Stimulated activated naive CD4-positive, alpha-beta T cell treated with Interleukin-2 at 50 U/mL for 16 hours (primary cell): ENCODE measurements at regions not wholly inside any gene's neighbourhood (a gene's known extent, or its start where the extent isn't known, plus 50 kb on each side); places are given as distances from the start of the nearest gene placed in this dataset.

Experiments
- DNase-seq: peaks from one replicate; lab custom pipeline; 2025; lab: John Stamatoyannopoulos, UW

DNA sequence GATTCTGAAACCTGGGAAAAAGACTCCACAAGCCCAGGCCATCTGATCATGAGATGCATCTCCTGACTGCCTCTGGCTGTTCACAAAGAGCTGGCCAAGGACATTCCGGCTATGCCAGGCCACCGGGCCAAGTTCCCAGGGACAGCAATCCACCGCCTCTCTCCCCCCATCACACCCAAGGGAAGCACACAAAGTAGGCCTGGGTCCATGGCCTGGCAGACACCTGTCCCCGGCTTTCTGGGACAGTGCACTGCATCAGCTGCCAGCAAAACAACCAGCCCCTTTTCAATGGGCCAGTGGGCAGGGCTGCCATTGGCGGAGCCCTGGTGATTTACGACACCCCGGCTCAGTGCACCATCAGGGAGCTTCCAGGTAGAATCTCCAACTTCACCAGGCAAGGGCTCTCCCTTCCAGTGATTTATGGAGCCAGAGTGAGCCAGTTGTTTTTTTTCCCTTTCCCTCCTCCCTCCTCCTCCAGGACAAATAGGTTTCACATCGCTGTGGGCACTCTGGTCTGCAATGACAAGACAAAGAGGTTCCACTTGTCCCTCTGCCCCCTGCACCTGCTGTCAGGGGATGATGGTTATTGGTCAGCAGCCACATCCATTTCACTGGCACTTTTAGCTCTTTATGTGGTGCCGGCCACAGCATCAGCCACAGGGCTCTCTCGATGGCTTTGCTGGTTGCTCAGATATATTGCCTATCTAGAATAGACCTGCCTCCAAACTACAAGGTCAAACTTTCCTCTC is 149.6 kb downstream of the SLC38A6 start:
- DNase-seq = no peak

- no peak for DNase-seq
Measured at GRCh38 chr14:61129168-61129745, 148.2 kb downstream of the SLC38A6 start.

GRCh38 chr14:61128382-61129167 is 147.5 kb downstream of the SLC38A6 start:
- no peak for DNase-seq

DNA sequence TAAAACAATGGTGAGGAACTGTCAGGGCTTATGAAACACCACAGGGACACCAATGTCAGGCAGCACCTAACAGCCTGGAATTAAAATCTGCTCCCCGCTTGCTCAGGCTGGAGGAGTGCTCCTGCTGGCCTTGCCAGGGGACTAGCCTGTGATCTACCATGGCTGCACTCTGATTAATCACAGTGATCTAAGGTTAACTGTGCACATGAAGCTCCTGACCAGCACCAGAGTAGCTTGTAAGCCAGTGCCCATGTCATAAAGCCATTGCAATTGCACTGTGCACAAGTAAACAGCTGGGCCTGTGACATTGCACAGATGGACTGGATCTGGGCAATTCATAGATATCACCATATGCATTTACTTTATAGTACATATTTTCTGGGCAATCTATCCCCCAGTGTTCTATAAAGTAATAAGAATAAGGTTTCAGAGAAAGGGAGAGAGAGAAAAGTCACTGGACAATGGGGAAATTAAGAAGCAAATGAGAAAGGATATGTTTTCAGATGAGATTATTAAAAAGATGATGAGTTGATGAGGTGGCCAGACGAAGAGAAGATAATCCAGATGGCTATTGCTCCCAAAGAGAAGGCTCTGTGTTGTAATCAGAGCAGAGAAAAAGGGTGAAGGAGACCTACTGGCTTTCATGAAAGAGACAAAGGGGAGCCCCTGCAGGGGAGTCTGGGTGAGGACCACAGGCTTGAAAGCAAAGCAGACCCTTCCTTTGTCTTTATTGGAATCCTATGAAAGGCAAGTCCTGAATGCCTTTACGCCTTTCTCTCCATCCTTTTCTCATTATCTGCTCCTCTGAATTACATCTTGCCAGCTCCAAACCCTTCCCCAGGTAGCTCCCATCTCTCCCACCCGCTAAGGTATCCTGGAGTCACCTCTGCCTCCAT is 145.8 kb downstream of the SLC38A6 start:
- DNase-seq = no peak

GRCh38 chr14:61125867-61126572 is 145.0 kb downstream of the SLC38A6 start:
- no peak for DNase-seq

DNA sequence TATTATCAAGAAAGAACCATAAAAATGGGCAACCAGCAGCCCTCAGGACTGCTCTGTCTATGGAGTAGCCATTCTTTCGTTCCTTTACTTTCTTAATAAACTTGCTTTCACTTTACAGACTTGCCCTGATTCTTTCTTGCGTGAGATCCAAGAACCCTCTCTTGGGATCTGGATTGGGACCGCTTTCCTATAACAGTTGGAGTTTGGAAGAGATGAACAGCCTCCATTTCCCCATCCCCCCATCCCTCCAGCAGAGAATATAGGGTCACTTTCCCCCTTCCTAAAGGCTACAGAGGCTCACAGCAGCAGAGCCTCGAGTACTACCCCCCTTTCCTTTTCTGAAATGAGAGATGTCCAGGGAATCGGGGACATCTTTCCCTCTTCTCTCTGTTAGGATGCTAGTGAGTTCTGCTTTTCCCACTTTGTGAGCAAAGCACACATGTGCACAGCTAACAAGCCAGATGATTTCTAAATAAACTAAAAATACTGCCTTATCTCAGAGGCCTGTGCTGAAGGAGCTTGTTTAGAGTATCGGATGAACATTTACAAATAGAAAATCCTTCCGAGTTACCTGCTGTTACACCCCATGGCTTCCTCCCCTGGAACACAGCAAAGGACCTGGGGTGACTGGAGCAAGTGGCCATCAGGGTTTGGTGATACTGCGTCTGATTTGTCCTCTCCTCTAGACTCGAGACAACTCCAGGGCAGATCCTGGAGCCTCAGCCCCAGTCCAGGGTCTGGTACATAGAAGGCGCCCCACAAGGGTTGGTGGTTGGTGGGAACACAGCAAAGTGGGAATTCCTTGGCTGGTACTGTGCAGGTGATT is 144.2 kb downstream of the SLC38A6 start:
- no peak for DNase-seq

GRCh38 chr14:61122862-61123261 is 141.8 kb downstream of the SLC38A6 start:
- no peak for DNase-seq

- DNase-seq = no peak
Measured at GRCh38 chr14:61121355-61121787, 140.3 kb downstream of the SLC38A6 start.

DNA sequence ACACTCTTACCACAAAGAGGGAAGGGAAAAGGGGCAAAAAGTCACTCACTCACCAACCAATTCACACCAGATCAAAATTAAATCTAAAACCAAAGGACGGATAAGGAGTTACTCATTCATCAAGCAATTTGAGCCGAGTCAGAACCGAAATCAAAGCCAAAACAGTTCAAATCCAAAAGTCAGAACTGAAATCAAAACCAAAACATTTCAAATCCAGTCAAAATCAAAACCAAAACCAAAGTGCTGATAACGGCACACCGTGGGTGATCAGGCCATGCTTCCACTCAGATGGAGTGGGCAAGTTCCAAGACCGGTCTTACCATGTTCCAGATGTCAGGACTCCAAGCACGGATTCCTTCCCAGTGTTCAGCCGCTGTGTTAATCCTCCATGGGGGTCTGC is 139.5 kb downstream of the SLC38A6 start:
- DNase-seq = peak; percentile 5

DNA sequence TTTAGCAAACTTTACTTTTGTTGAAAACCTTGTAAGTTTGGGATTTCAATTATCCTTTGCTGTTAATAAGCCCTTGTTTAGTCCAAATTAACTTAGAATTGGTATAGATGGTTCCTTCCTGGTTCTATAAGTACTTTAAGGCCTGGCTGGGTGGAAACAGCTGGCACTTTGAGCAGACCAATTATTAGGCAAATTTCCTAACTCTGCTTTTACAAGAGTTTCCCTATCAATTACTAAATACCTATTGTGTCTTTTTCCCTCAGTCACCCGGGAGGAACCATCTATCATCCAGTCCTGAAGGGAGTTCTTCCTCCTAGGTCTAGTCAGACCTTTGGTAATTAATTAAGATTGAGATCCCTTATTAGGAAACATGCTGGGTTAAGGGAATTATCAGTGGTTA is 138.0 kb downstream of the SLC38A6 start:
- DNase-seq = no peak

DNA sequence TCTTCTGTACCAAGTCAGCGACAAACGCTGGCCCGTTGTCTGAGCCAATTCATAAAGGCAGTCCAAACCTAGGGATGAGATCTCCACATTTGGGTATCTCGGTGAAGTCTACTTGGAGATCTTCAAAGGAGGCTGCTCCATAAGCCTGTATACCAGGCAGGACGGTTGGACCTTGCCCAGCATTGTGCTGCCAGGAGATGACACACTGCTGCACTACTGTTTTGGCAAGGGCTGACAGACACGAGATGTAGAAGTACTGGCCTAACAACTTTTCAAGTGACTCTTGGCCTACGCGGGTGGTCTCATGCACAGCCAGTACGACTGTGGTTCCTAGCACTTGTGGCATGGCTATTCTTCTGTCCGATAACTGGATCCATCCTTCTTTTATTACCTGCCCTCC is 135.3 kb downstream of the SLC38A6 start:
- DNase-seq = no peak

DNA sequence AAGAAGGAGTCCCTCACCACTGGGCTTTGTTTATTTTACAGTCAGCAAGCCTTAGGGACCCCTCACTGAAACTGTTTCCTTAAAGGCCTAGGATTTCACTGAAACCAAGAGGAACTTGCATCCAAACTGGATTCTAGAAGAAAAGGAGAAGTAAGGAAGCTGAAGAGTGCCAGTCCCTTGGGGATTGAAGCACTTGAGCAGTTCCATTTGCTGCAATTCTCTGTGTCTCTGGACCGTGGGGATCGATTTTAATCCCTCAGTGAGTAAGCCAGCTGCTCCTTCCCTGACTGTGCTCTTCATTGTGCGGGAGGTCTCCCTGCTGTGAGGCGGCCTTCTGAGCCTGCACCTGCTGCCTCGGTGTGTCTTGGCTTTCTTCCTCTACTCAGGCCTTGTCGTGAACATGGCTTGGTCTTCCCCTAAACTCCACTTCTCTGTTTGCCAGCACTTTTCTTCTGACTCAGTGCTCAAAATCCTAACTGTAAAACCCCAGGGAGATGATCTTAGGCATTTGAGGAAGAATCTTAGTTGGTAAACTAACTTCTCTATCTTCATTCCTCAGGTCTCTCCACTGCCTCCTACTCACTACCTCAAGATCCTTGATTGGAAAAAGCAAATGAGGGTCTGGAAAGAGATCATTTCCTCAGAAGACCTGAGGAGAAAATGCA is 132.6 kb downstream of the SLC38A6 start:
- DNase-seq = no peak

GRCh38 chr14:61112506-61112905 is 131.5 kb downstream of the SLC38A6 start:
- DNase-seq = no peak

- no peak for DNase-seq
Measured at GRCh38 chr14:61111731-61112130, 130.7 kb downstream of the SLC38A6 start.

DNA sequence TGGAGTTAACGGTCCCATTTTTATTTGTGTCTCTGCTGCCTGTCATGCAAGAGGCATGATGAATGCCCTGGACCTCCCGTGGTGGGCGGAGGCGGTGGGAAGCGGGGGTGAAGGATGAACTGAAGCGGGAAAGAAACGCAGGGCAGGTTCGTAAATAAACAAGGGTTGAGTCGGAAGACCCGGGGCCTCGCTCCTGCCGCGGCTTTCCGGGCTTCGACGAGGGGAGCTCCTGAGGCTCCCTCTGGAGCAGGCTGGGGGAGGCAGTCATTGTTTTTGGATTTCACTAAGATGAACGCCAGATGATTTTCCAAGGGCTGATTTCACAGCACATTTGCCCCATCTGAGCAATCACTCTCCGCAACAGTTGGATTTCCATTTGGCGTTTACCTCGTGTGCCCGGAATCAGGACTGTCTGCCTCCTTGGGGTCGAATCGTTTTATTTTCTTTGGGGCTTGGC is 130.2 kb downstream of the SLC38A6 start:
- no peak for DNase-seq

GRCh38 chr14:61110316-61111082 is 129.5 kb downstream of the SLC38A6 start:
- DNase-seq = no peak

GRCh38 chr14:61109288-61109687 is 128.2 kb downstream of the SLC38A6 start:
- DNase-seq = no peak

DNA sequence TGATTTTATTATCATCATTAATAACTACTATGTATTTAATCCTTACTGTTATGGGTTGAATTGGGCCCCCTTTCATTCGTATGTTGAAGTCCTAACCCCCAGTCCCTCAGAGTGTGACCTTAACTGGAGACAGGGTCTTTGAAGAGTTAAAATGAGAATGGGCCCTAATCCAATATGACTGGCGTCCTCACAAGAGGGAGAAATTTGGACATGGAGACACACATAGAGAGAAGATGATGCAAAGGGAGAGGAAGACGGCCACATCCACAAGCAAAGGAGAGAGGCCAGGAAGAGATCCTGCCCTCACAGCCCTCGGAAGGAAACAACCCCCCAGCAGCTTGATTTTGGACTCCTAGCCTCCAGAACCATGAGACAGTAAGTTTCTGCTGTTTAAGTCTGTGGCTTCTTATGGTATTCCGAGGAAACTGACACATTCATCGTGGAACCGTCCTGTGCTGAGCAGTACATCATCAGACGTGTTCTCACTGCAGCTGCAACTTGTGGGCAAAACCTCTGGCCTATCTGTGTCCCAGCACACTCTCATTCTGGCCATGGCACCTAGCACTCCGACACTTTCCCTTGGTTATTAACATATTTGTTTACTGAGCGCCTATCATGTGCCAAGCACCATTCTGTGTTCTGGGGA is 127.6 kb downstream of the SLC38A6 start:
- no peak for DNase-seq
